Transverse colon (tissue), 4 donors: ENCODE measurements at regions not wholly inside any gene's neighbourhood (a gene's known extent, or its start where the extent isn't known, plus 50 kb on each side); places are given as distances from the start of the nearest gene placed in this dataset.

ENCODE experiments used
- DNase-seq: peaks from one replicate; pipeline ENCODE4 v3.0.0-alpha.2; 2019
- H3K27ac ChIP-seq, 4 donors: fragments of 200-600 bp; sonication (generic); 2 replicates each; pipeline ENCODE4 v1.5.1; 2016 to 2018; ENCODE audit warnings: inconsistent platforms in 4 of 4
- H3K27me3 ChIP-seq: fragments of 200-600 bp; sonication (generic); 2 replicates; pipeline ENCODE4 v1.5.1; 2017; ENCODE audit warnings: inconsistent platforms
- H3K36me3 ChIP-seq, 4 donors: fragments of 200-600 bp; sonication (generic); 2 replicates each; pipeline ENCODE4 v1.5.1; 2017 to 2019; ENCODE audit warnings: inconsistent platforms in 4 of 4
- H3K4me1 ChIP-seq, 4 donors: fragments of 200-600 bp; sonication (generic); 2 replicates each; pipeline ENCODE4 v1.5.1; 2017 to 2020; ENCODE audit warnings: inconsistent platforms in 4 of 4
- H3K4me3 ChIP-seq, 4 donors: fragments of 200-600 bp; sonication (generic); 1 replicate in 1 of 4; 2 replicates in 3 of 4; pipeline versions ENCODE4 v1.5.1 to v1.6.1; 2017 to 2019; ENCODE audit warnings: inconsistent platforms in 4 of 4
- H3K9me3 ChIP-seq, 2 donors: fragments of 200-600 bp; sonication (generic); 2 replicates each; pipeline ENCODE4 v1.5.1; 2017 to 2019; ENCODE audit warnings: inconsistent platforms in 2 of 2
- CTCF ChIP-seq, 5 experiments: fragments of 200-600 bp in 3 of 5; fragments of 450-650 bp in 2 of 5; sonication (generic) in 3 of 5; IDR thresholded peaks; 1 replicate in 2 of 5; 2 replicates in 3 of 5; pipeline ENCODE4 v1.5.1; 2016 to 2017; ENCODE audit warnings: antibody characterized with exemption in 5 of 5, inconsistent platforms in 3 of 5, mild to moderate bottlenecking in 2 of 5, moderate library complexity in 1 of 5
- EP300 ChIP-seq: sonication (generic); formaldehyde crosslinking; IDR thresholded peaks from one replicate; pipeline ENCODE4 v1.6.1; 2017; ENCODE audit warnings: antibody characterized with exemption, low read depth
- POLR2A ChIP-seq: fragments of 450-650 bp; IDR thresholded peaks from one replicate; pipeline ENCODE4 v1.6.1; 2016; ENCODE audit warnings: antibody characterized with exemption, mild to moderate bottlenecking, moderate library complexity
- POLR2AphosphoS5 ChIP-seq, 3 donors: sonication (generic); formaldehyde crosslinking; IDR thresholded peaks; one replicate each; pipeline ENCODE4 v1.6.1; 2016; ENCODE audit warnings: antibody characterized with exemption in 3 of 3
- WGBS, 2 donors: methylation state at CpG; one replicate each; pipeline ENCODE4 v1.1.5; 2018; ENCODE audit warnings: low coverage in 1 of 2; 5-methylcytosine and 5-hydroxymethylcytosine counted together
- in situ Hi-C, 4 donors: fragments of 200-750 bp; cut with MboI; loops; one replicate each; pipeline versions ENCODE4 v1.15.0 to v1.15.1; 2017; ENCODE audit warnings: low sequenced_read_pairs in 3 of 4, low pct_ligation_motif_present in 1 of 4, low pct_unique_long_range_greater_than_20kb in 1 of 4
- intact Hi-C: fragments of 100-400 bp; cut with DNase I; formaldehyde crosslinking; loops from one replicate; pipeline ENCODE4 v1.15.1; 2023; ENCODE audit warnings: low total_unique reads

DNA sequence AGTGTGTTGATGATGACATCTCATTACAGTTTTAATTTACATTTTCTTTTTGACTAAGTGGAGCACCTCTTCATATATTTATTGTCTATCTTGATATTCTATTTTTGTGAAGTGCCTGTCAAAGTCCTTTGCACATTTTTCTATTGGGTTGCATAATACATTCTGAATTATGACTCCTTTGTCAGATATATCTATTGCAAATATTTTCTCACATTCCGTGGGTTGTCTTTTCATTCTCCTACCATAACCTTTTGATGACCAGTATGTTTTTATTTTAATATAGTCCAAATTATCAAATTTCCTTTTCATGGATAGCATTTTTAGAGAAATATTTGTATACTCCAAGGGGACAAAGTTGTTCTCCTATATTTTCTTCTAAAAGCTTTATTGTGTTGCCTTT lies 126.4 kb downstream of the PJA1 start:
- WGBS, 2 donors, result 80 to 100% methylated on average over 1 of the region's 1 CpG
- Histone ChIP-seq H3K4me3 (no peak overlapping the region), H3K4me1 (no peaks in the 10 kb centered on the region), H3K27me3 (no peaks in the 10 kb centered on the region), H3K9me3 (no peaks in the 10 kb centered on the region), H3K36me3 (no peaks in the 10 kb centered on the region), H3K27ac (no peak overlapping the region)
- in situ Hi-C loops (no loop called here), intact Hi-C loops (no loop called here)
- TF ChIP-seq POLR2AphosphoS5 (IDR thresholded peaks at IDR 0.05) (no peak), EP300 (no peak), POLR2A (no peak), CTCF (IDR thresholded peaks at IDR 0.05) (no peak)
- no peak for DNase-seq

- Histone ChIP-seq H3K4me1 (no peaks in the 10 kb centered on the region), H3K36me3 (no peaks in the 10 kb centered on the region), H3K27me3 (no peaks in the 10 kb centered on the region), H3K9me3 (no peaks in the 10 kb centered on the region), H3K4me3 (no peak overlapping the region), H3K27ac (no peak overlapping the region)
- intact Hi-C loops, result no loop called here
- TF ChIP-seq POLR2A (no peak), EP300 (no peak), POLR2AphosphoS5 (IDR thresholded peaks at IDR 0.05) (no peak), CTCF (IDR thresholded peaks at IDR 0.05) (no peak)
- in situ Hi-C loops, result no loop called here
- no peak for DNase-seq
- WGBS, 2 donors, result 59% methylated on average over 6 of the region's 6 CpGs; no CpG with 5 or more reads in 1 of the 2 donors
Observed at GRCh38 chrX:69038188-69038587, 127.1 kb downstream of the PJA1 start.

GRCh38 chrX:69037786-69038185 lies 127.5 kb downstream of the PJA1 start:
- H3K27me3 ChIP-seq, result no peaks in the 10 kb centered on the region
- no peak for TF ChIP-seq POLR2A
- no peak for TF ChIP-seq CTCF (IDR thresholded peaks at IDR 0.05)
- no peak for TF ChIP-seq EP300
- TF ChIP-seq POLR2AphosphoS5 (IDR thresholded peaks at IDR 0.05), result no peak
- no peak overlapping the region for H3K4me3 ChIP-seq
- intact Hi-C loops (no loop called here), in situ Hi-C loops (no loop called here)
- no peak for DNase-seq
- H3K36me3 ChIP-seq, result no peaks in the 10 kb centered on the region
- H3K27ac ChIP-seq, result no peak overlapping the region
- H3K9me3 ChIP-seq, result no peaks in the 10 kb centered on the region
- no peaks in the 10 kb centered on the region for H3K4me1 ChIP-seq
- WGBS, 2 donors, result 75% methylated on average over 3 of the region's 3 CpGs; no CpG with 5 or more reads in 1 of the 2 donors

- WGBS, 2 donors, result 83 to 98% methylated on average over 6 to 14 of the region's 14 CpGs
- Histone ChIP-seq H3K36me3 (no peaks in the 10 kb centered on the region), H3K4me1 (no peaks in the 10 kb centered on the region), H3K27me3 (no peaks in the 10 kb centered on the region), H3K9me3 (no peaks in the 10 kb centered on the region), H3K27ac (no peak overlapping the region), H3K4me3 (no peak overlapping the region)
- intact Hi-C loops (no loop called here), in situ Hi-C loops (no loop called here)
- no peak for DNase-seq
- no peak for TF ChIP-seq EP300
- TF ChIP-seq POLR2A, result no peak
- no peak for TF ChIP-seq POLR2AphosphoS5 (IDR thresholded peaks at IDR 0.05)
- TF ChIP-seq CTCF (IDR thresholded peaks at IDR 0.05), result no peak
Observed at GRCh38 chrX:69036674-69037573, 128.3 kb downstream of the PJA1 start.
